ENCODE measurements at regions not wholly inside any gene's neighbourhood (a gene's known extent, or its start where the extent isn't known, plus 50 kb on each side); places are given as distances from the start of the nearest gene placed in this dataset.

- ATAC-seq: no peak
- no peak for DNase-seq
Observed at GRCh38 chr15:39279311-39279710, 301.6 kb upstream of the THBS1 start.

DNA sequence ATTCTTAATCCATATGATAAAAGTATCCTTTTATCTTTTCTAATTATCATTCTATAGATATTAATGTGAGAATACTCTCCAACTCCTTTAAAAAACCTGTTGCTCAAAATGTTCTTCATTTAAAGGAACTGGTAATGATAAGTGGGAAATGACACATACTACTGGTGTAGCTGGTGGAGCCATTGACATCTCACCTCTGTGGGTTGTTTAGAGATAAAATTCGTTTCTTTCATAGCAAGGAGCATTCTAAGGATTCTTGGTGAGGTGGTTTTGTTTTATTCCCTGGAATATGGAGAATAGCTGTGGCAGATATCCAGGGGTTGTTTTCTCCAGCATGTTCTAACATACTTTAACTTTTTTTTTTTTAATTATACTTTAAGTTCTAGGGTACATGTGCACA, 299.8 kb upstream of the THBS1 start:
- ATAC-seq (no peak), DNase-seq (no peak)

GRCh38 chr15:39282663-39283208, 298.1 kb upstream of the THBS1 start:
- no peak for ATAC-seq

GRCh38 chr15:39283531-39283930, 297.3 kb upstream of the THBS1 start:
- ATAC-seq (no peak), DNase-seq (no peak)

More at GRCh38 chr15:39282663-39283208, 298.1 kb upstream of the THBS1 start:
- DNase-seq: no peak

- DNase-seq: no peak
- no peak for ATAC-seq
Observed at GRCh38 chr15:39285071-39285470, 295.8 kb upstream of the THBS1 start.

DNA sequence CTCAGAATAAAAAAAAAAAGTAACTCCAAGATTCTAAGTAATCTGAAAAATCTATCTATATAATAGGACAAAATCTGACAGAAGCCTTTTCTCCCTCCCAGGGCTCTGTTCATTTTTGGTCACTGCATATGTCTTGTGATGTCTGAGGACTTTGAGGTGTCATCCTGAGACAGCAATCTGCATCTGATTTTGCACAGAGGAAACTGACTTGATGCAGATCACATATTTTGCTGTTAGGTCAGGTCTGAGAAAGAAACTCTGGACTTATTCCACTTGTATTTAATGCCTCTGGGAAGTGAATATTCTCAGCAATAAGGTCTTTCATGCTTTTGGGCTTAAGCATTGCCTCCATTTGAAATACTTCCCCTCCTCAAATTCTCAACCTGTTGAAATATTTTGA, 295.2 kb upstream of the THBS1 start:
- ATAC-seq: no peak
- DNase-seq: no peak

GRCh38 chr15:39286706-39287105, 294.2 kb upstream of the THBS1 start:
- DNase-seq (no peak), ATAC-seq (no peak)

GRCh38 chr15:39287322-39288195, 293.3 kb upstream of the THBS1 start:
- DNase-seq (no peak), ATAC-seq (no peak)

GRCh38 chr15:39290711-39291435, 290.0 kb upstream of the THBS1 start:
- ATAC-seq (no peak), DNase-seq (no peak)

GRCh38 chr15:39291690-39292089, 289.2 kb upstream of the THBS1 start:
- no peak for DNase-seq
- ATAC-seq: no peak

GRCh38 chr15:39296955-39297354, 283.9 kb upstream of the THBS1 start:
- no peak for ATAC-seq
- no peak for DNase-seq

GRCh38 chr15:39298271-39298962, 282.5 kb upstream of the THBS1 start:
- DNase-seq (no peak), ATAC-seq (no peak)

GRCh38 chr15:39299486-39300267, 281.2 kb upstream of the THBS1 start:
- no peak for ATAC-seq
- no peak for DNase-seq

DNA sequence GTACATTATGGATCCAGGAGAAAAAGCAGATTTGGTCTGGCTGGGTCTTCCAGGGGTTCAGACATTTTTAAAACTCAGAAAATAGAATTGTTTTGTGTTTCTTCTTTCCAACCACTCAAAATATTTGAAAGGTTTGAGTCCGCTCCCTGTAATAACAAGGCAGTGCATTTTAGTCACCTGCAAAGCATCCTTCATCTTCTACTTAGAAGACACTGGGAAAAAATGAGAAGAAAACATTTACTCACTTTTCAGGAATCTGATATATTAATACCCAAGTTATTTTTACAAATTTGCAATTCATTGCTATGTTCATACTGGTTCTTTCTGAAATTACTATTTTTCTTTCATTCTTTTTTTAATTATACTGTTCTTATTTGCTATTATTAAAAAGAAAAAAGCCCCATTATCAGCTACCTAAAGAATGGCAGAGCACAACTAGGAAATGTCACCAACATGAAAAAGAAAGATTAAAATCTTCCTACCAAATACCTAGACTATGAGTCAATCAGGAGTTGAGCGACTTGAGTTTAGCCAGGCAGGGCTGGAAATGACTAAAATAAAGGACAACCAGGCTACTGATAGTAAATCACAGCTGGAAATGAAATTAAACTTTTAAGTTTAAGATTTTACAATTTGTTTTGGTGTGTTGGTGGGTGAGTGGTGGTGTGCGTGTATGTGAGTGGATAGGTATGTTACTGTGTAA, 280.3 kb upstream of the THBS1 start:
- ATAC-seq (no peak), DNase-seq (no peak)

GRCh38 chr15:39301589-39301999, 279.3 kb upstream of the THBS1 start:
- no peak for DNase-seq
- ATAC-seq: no peak

GRCh38 chr15:39302936-39303335, 277.9 kb upstream of the THBS1 start:
- no peak for ATAC-seq

GRCh38 chr15:39304201-39304841, 276.6 kb upstream of the THBS1 start:
- DNase-seq: no peak
- ATAC-seq: no peak

More at GRCh38 chr15:39302936-39303335, 277.9 kb upstream of the THBS1 start:
- no peak for DNase-seq

GRCh38 chr15:39304931-39305728, 275.7 kb upstream of the THBS1 start:
- no peak for ATAC-seq
- DNase-seq: no peak

DNA sequence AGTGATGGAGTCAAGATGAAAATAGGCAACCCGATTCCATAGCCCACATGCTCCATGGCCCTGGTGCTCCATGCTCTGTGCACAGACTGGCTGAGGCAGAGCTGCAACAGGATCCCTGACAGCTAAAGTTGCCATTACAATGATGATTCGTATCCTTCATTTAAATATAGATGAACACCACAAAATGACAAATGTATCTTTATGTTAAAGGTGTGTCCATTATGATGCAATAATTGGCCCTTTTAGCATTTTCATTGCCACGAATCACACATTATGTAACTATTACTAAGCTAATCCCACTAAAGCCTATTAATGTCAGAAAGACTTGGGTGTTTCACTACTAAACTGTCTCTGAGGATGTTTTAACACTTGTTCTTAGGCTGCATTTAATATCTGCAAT, 270.2 kb upstream of the THBS1 start:
- ATAC-seq: peak; percentile 43
- no peak for DNase-seq

DNA sequence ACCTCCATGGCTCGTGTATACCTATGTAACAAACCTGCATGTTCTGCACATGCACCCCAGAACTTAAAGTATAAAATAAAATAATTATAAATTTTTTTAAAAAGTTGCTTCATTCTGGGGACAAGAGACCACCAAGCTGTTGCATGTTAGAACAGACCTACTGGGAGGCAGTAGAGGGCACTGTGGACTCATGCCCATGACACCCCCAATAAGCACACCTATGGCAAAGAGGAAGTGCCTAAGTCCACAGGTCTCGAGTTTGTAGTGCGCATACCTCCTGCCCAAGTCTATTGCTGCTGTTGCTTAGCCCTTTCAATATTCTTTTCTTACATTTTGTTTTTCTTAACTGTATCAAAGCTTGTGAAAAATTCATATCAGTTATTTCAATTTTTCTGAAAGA, 267.9 kb upstream of the THBS1 start:
- DNase-seq (no peak), ATAC-seq (peak; percentile 55)
